Skin of body (tissue), 1 donor: ENCODE measurements at regions not wholly inside any gene's neighbourhood (a gene's known extent, or its start where the extent isn't known, plus 50 kb on each side); places are given as distances from the start of the nearest gene placed in this dataset.

Experiments
- DNase-seq: peaks from one replicate; lab custom pipeline; 2025; lab: John Stamatoyannopoulos, UW

- DNase-seq = no peak
Observed at GRCh38 chr3:94686208-94686607, 623.3 kb downstream of the NSUN3 start.

- no peak for DNase-seq
Observed at GRCh38 chr3:94693997-94694640, 631.3 kb downstream of the NSUN3 start.

GRCh38 chr3:94694894-94695293, 632.0 kb downstream of the NSUN3 start:
- no peak for DNase-seq

- DNase-seq = no peak
Observed at GRCh38 chr3:94704467-94704866, 641.6 kb downstream of the NSUN3 start.

- DNase-seq = no peak
Observed at GRCh38 chr3:94709249-94709902, 646.5 kb downstream of the NSUN3 start.

GRCh38 chr3:94714194-94714593, 651.3 kb downstream of the NSUN3 start:
- no peak for DNase-seq

GRCh38 chr3:94716326-94717018, 653.6 kb downstream of the NSUN3 start:
- no peak for DNase-seq

GRCh38 chr3:94734206-94734605, 671.3 kb downstream of the NSUN3 start:
- DNase-seq = no peak

- no peak for DNase-seq
Observed at GRCh38 chr3:94735354-94735753, 672.5 kb downstream of the NSUN3 start.

GRCh38 chr3:94737116-94737515, 674.3 kb downstream of the NSUN3 start:
- no peak for DNase-seq

- DNase-seq = no peak
Observed at GRCh38 chr3:94739420-94739819, 676.6 kb downstream of the NSUN3 start.

- DNase-seq = no peak
Observed at GRCh38 chr3:94758751-94759150, 695.9 kb downstream of the NSUN3 start.

- DNase-seq = no peak
Observed at GRCh38 chr3:94772402-94772801, 709.5 kb downstream of the NSUN3 start.

- no peak for DNase-seq
Observed at GRCh38 chr3:94775746-94776145, 712.9 kb downstream of the NSUN3 start.

- DNase-seq = no peak
Observed at GRCh38 chr3:94776401-94776915, 713.6 kb downstream of the NSUN3 start.

GRCh38 chr3:94778289-94778688, 715.4 kb downstream of the NSUN3 start:
- no peak for DNase-seq

- DNase-seq = no peak
Observed at GRCh38 chr3:94778814-94779494, 716.1 kb downstream of the NSUN3 start.

GRCh38 chr3:94779699-94780098, 716.8 kb downstream of the NSUN3 start:
- no peak for DNase-seq

- no peak for DNase-seq
Observed at GRCh38 chr3:94784274-94784673, 721.4 kb downstream of the NSUN3 start.

- no peak for DNase-seq
Observed at GRCh38 chr3:94787066-94787465, 724.2 kb downstream of the NSUN3 start.

GRCh38 chr3:94787734-94788270, 724.9 kb downstream of the NSUN3 start:
- no peak for DNase-seq

GRCh38 chr3:94794563-94794962, 731.7 kb downstream of the NSUN3 start:
- no peak for DNase-seq
